PC-3 (cell line): ENCODE measurements at regions not wholly inside any gene's neighbourhood (a gene's known extent, or its start where the extent isn't known, plus 50 kb on each side); places are given as distances from the start of the nearest gene placed in this dataset.
"Not testable (repeated sequence)": the region's sequence is repeated elsewhere in the genome, so short reads cannot be mapped to it uniquely, and the experiment has no call there.

Experiments
- ATAC-seq: fragments of 200-7000 bp; cut with Tn5 transposase; 2 replicates; pipeline ENCODE4 v1.9.1; 2020; ENCODE audit warnings: mild to moderate bottlenecking, moderate library complexity
- BruUV-seq: library from RNA; stranded (reverse); fragments of 400-500 nt; replicated peaks from 2 replicates; lab custom pipeline; 2021; lab: Mats Ljungman, UMichigan
- CTCF ChIA-PET: fragments of 300-600 bp; sonication (Branson Sonifier 250); formaldehyde crosslinking; loops from one replicate; lab custom pipeline; 2022; ENCODE audit warnings: antibody characterized with exemption; lab: Charles Lee
- POLR2A ChIA-PET: fragments of 300-600 bp; sonication (Branson Sonifier 250); formaldehyde crosslinking; loops from one replicate; lab custom pipeline; 2022; ENCODE audit warnings: antibody characterized with exemption; ENCODE audit not compliant: unreplicated experiment; lab: Charles Lee
- DNase-seq: peaks from one replicate; pipeline ENCODE4 v3.0.0-alpha.2; 2015
- H2AFZ ChIP-seq: fragments of 300-600 bp; sonication (generic); 2 replicates; pipeline ENCODE4 v1.6.0; 2016; ENCODE audit warnings: antibody characterized with exemption, low read length
- H3F3A ChIP-seq: fragments of 300-600 bp; sonication (generic); one replicate; pipeline ENCODE4 v1.6.0; 2017; ENCODE audit warnings: antibody characterized with exemption, low read length, control low read depth, mild to moderate bottlenecking; ENCODE audit not compliant: unreplicated experiment
- H3K27ac ChIP-seq: fragments of 300-600 bp; sonication (generic); 2 replicates; pipeline ENCODE4 v1.5.1; 2016; ENCODE audit warnings: mild to moderate bottlenecking, low read length
- H3K27me3 ChIP-seq: fragments of 300-600 bp; sonication (generic); 2 replicates; pipeline ENCODE4 v1.6.1; 2016; ENCODE audit warnings: low read length, mixed read lengths
- H3K36me3 ChIP-seq: fragments of 300-600 bp; sonication (generic); 2 replicates; pipeline ENCODE4 v1.6.1; 2016; ENCODE audit warnings: low read depth, mixed run types, low read length, mixed read lengths
- H3K4me1 ChIP-seq: fragments of 300-600 bp; sonication (generic); 2 replicates; pipeline ENCODE4 v1.5.1; 2016; ENCODE audit warnings: low read length; ENCODE audit not compliant: insufficient read depth
- H3K4me2 ChIP-seq: fragments of 300-600 bp; sonication (generic); 2 replicates; pipeline ENCODE4 v1.6.0; 2016; ENCODE audit warnings: low read length
- H3K4me3 ChIP-seq: fragments of 300-600 bp; sonication (generic); 2 replicates; pipeline ENCODE4 v1.5.1; 2016; ENCODE audit warnings: mild to moderate bottlenecking, low read length, mixed read lengths
- H3K79me2 ChIP-seq: fragments of 300-600 bp; sonication (generic); 2 replicates; pipeline ENCODE4 v1.6.1; 2017; ENCODE audit warnings: low read length, mixed read lengths
- H3K9ac ChIP-seq: fragments of 300-600 bp; sonication (generic); 2 replicates; pipeline ENCODE4 v1.6.0; 2016; ENCODE audit warnings: mild to moderate bottlenecking, low read length
- H3K9me2 ChIP-seq: fragments of 300-600 bp; sonication (generic); replicated peaks from 2 replicates; pipeline ENCODE4 v1.6.1; 2016; ENCODE audit warnings: mixed run types, low read length, mixed read lengths
- H3K9me3 ChIP-seq: fragments of 300-600 bp; sonication (generic); 2 replicates; pipeline ENCODE4 v1.6.1; 2016; ENCODE audit warnings: low read length, mixed read lengths
- H4K20me1 ChIP-seq: fragments of 300-600 bp; sonication (generic); 2 replicates; pipeline ENCODE4 v1.6.1; 2016; ENCODE audit warnings: low read length, mixed read lengths
- CTCF ChIP-seq: fragments of 300-600 bp; sonication (generic); conservative IDR thresholded peaks from 2 replicates; pipeline ENCODE4 v1.5.1; 2017; ENCODE audit warnings: antibody characterized with exemption, low read depth, mild to moderate bottlenecking, low read length
- EZH2 ChIP-seq: fragments of 300-600 bp; sonication (generic); IDR thresholded peaks from one replicate; pipeline ENCODE4 v1.6.1; 2017; ENCODE audit warnings: antibody characterized with exemption, mild to moderate bottlenecking, low read length; ENCODE audit not compliant: unreplicated experiment
- EZH2phosphoT487 ChIP-seq: fragments of 300-600 bp; sonication (generic); IDR thresholded peaks from 2 replicates; pipeline ENCODE4 v1.6.1; 2018; ENCODE audit warnings: mild to moderate bottlenecking, antibody characterized with exemption, low read length, borderline replicate concordance
- intact Hi-C: fragments of 100-400 bp; cut with micrococcal nuclease; formaldehyde crosslinking; loops from 2 replicates; pipeline ENCODE4 v1.9.0; 2023

- H3K4me1 ChIP-seq = no peaks in the 10 kb centered on the region
- H3K4me3 ChIP-seq = no peak overlapping the region
- ChIA-PET POLR2A (no interaction called here), CTCF (no interaction called here)
- intact Hi-C loops = no loop called here
- H3F3A ChIP-seq = no peaks in the 10 kb centered on the region
- TF ChIP-seq EZH2phosphoT487 = no peak
- TF ChIP-seq EZH2 = no peak
- no peak for TF ChIP-seq CTCF
- H2AFZ ChIP-seq = no peak overlapping the region
- H3K9me3 ChIP-seq = no peaks in the 10 kb centered on the region
- no peak overlapping the region for H3K4me2 ChIP-seq
- DNase-seq (no peak), ATAC-seq (no peak)
- no peak overlapping the region for H3K27ac ChIP-seq
- H3K9ac ChIP-seq = no peak overlapping the region
- BruUV-seq = no TSS peak
- no peaks in the 10 kb centered on the region for H3K79me2 ChIP-seq
- no peaks in the 10 kb centered on the region for H3K9me2 ChIP-seq
- H4K20me1 ChIP-seq = no peaks in the 10 kb centered on the region
- H3K27me3 ChIP-seq = no peaks in the 10 kb centered on the region
- H3K36me3 ChIP-seq = no peaks in the 10 kb centered on the region
Observed at GRCh38 chr10:21110358-21110757, 213.2 kb upstream of the NEBL start.

- CTCF ChIA-PET, H3K4me3 ChIP-seq, H3F3A ChIP-seq, intact Hi-C loops, H4K20me1 ChIP-seq, POLR2A ChIA-PET, H3K4me2 ChIP-seq, H3K27ac ChIP-seq, H3K27me3 ChIP-seq, H3K9me3 ChIP-seq, H3K79me2 ChIP-seq, ATAC-seq, H2AFZ ChIP-seq, H3K36me3 ChIP-seq, DNase-seq, H3K4me1 ChIP-seq, H3K9me2 ChIP-seq, H3K9ac ChIP-seq, BruUV-seq: not testable (repeated sequence)
Observed at GRCh38 chr10:21106931-21107330, 209.8 kb upstream of the NEBL start.

GRCh38 chr10:21105331-21105730 lies 208.2 kb upstream of the NEBL start:
- POLR2A ChIA-PET, BruUV-seq, H3K9ac ChIP-seq, H3K9me3 ChIP-seq, H3K79me2 ChIP-seq, H2AFZ ChIP-seq, H3K4me2 ChIP-seq, H3K36me3 ChIP-seq, H3K4me3 ChIP-seq, intact Hi-C loops, DNase-seq, H4K20me1 ChIP-seq, H3K9me2 ChIP-seq, H3K27me3 ChIP-seq, ATAC-seq, H3K27ac ChIP-seq, H3F3A ChIP-seq, CTCF ChIA-PET: not testable (repeated sequence)
- H3K4me1 ChIP-seq = peaks cover 17% of the 10 kb centered on the region
